Endothelial cell (in vitro differentiated cells): ENCODE measurements at regions not wholly inside any gene's neighbourhood (a gene's known extent, or its start where the extent isn't known, plus 50 kb on each side); places are given as distances from the start of the nearest gene placed in this dataset.

Experiments used
- DNase-seq: peaks from one replicate; pipeline ENCODE4 v3.0.0; 2021; ENCODE audit warnings: low spot score
- H3K27ac Mint-ChIP-seq: one replicate; pipeline ENCODE4 v1.8.0; 2021; ENCODE audit warnings: mixed read lengths, inconsistent platforms; ENCODE audit not compliant: unreplicated experiment
- H3K27me3 Mint-ChIP-seq: one replicate; pipeline ENCODE4 v1.8.0; 2021; ENCODE audit warnings: mild to moderate bottlenecking, moderate library complexity, mixed read lengths, inconsistent platforms; ENCODE audit not compliant: unreplicated experiment
- H3K36me3 Mint-ChIP-seq: one replicate; pipeline ENCODE4 v1.8.0; 2021; ENCODE audit warnings: mild to moderate bottlenecking, low read depth, mixed read lengths, inconsistent platforms; ENCODE audit not compliant: unreplicated experiment
- H3K4me1 Mint-ChIP-seq: one replicate; pipeline ENCODE4 v1.8.0; 2021; ENCODE audit warnings: mild to moderate bottlenecking, mixed read lengths, inconsistent platforms; ENCODE audit not compliant: unreplicated experiment
- H3K4me3 Mint-ChIP-seq: one replicate; pipeline ENCODE4 v1.8.0; 2021; ENCODE audit warnings: mild to moderate bottlenecking, mixed read lengths, inconsistent platforms; ENCODE audit not compliant: unreplicated experiment
- H3K9me3 Mint-ChIP-seq: one replicate; pipeline ENCODE4 v1.8.0; 2021; ENCODE audit warnings: mixed read lengths, inconsistent platforms; ENCODE audit not compliant: unreplicated experiment
- CTCF ChIP-seq: fragments of 200-600 bp; sonication (generic); IDR thresholded peaks from one replicate; pipeline ENCODE4 v1.5.0; 2021; ENCODE audit warnings: antibody characterized with exemption; ENCODE audit not compliant: unreplicated experiment

GRCh38 chr1:208587110-208587509 lies 342.9 kb upstream of the PLXNA2 start:
- TF ChIP-seq CTCF = no peak
- no peaks in the 10 kb centered on the region for H3K4me1 Mint-ChIP-seq
- no peaks in the 10 kb centered on the region for H3K9me3 Mint-ChIP-seq
- DNase-seq = no peak
- H3K36me3 Mint-ChIP-seq = no peaks in the 10 kb centered on the region
- no peaks in the 10 kb centered on the region for H3K27me3 Mint-ChIP-seq
- H3K4me3 Mint-ChIP-seq = no peak overlapping the region
- no peak overlapping the region for H3K27ac Mint-ChIP-seq

GRCh38 chr1:208593306-208594006 lies 349.3 kb upstream of the PLXNA2 start:
- H3K27me3 Mint-ChIP-seq = no peaks in the 10 kb centered on the region
- H3K4me1 Mint-ChIP-seq = peaks cover 2% of the 10 kb centered on the region
- TF ChIP-seq CTCF = no peak
- H3K36me3 Mint-ChIP-seq = no peaks in the 10 kb centered on the region
- H3K9me3 Mint-ChIP-seq = no peaks in the 10 kb centered on the region
- H3K4me3 Mint-ChIP-seq = no peak overlapping the region
- H3K27ac Mint-ChIP-seq = no peak overlapping the region
- no peak for DNase-seq

GRCh38 chr1:208595236-208595635 lies 351.1 kb upstream of the PLXNA2 start:
- TF ChIP-seq CTCF = no peak
- Mint-ChIP-seq H3K36me3 (no peaks in the 10 kb centered on the region), H3K27me3 (no peaks in the 10 kb centered on the region), H3K27ac (no peak overlapping the region), H3K9me3 (no peaks in the 10 kb centered on the region), H3K4me3 (no peak overlapping the region), H3K4me1 (peaks cover 6% of the 10 kb centered on the region)
- no peak for DNase-seq

- no peak for TF ChIP-seq CTCF
- no peak for DNase-seq
- H3K9me3 Mint-ChIP-seq = no peaks in the 10 kb centered on the region
- no peak overlapping the region for H3K27ac Mint-ChIP-seq
- H3K4me3 Mint-ChIP-seq = no peak overlapping the region
- H3K27me3 Mint-ChIP-seq = no peaks in the 10 kb centered on the region
- H3K36me3 Mint-ChIP-seq = no peaks in the 10 kb centered on the region
- peaks cover 11% of the 10 kb centered on the region for H3K4me1 Mint-ChIP-seq
Observed at GRCh38 chr1:208595745-208596144, 351.6 kb upstream of the PLXNA2 start.

- Mint-ChIP-seq H3K36me3 (no peaks in the 10 kb centered on the region), H3K27me3 (no peaks in the 10 kb centered on the region), H3K9me3 (no peaks in the 10 kb centered on the region), H3K4me1 (peaks cover 16% of the 10 kb centered on the region), H3K27ac (no peak overlapping the region), H3K4me3 (no peak overlapping the region)
- DNase-seq = no peak
- no peak for TF ChIP-seq CTCF
Observed at GRCh38 chr1:208597571-208597970, 353.4 kb upstream of the PLXNA2 start.
